ENCODE measurements at regions not wholly inside any gene's neighbourhood (a gene's known extent, or its start where the extent isn't known, plus 50 kb on each side); places are given as distances from the start of the nearest gene placed in this dataset.

DNA sequence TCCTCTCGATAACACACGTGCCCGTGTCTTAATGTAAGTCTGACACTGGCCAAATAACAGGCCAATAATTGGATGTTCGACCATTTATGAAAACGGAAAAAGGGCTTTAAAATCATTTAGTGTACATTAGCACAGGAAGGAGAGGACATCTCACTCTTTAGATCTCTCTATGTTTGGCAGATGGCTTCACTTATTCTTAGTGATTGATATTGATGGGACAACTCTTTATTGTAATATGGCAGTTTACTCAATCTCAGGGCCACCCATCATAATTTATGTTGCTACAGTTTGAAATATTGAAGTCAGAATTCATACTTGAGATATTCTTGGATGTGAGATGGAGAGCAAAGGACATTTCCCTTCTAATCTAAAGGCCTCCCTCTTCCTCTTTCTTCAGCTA lies 430.7 kb upstream of the ARGLU1 start:
- no peak for DNase-seq
- Histone ChIP-seq H3K9me3 (no peaks in the 10 kb centered on the region), H3K27me3 (no peaks in the 10 kb centered on the region), H3K36me3 (no peaks in the 10 kb centered on the region), H3K4me1 (peaks cover 0 to 10% (median 0%) of the 10 kb centered on the region in 4 donors), H3K4me3 (no peak overlapping the region), H3K27ac (no peak overlapping the region)
- TF ChIP-seq POLR2AphosphoS5 (IDR thresholded peaks at IDR 0.05) (no peak), EP300 (IDR thresholded peaks at IDR 0.05) (no peak), CTCF (IDR thresholded peaks at IDR 0.05) (no peak), POLR2A (IDR thresholded peaks at IDR 0.05) (no peak)
- 85 to 97% (median 88%) methylated on average over 5 of the region's 5 CpGs for WGBS, 5 donors
- intact Hi-C loops (cut with DNase I; ENCODE audit: low total_unique reads) = no loop called here

DNA sequence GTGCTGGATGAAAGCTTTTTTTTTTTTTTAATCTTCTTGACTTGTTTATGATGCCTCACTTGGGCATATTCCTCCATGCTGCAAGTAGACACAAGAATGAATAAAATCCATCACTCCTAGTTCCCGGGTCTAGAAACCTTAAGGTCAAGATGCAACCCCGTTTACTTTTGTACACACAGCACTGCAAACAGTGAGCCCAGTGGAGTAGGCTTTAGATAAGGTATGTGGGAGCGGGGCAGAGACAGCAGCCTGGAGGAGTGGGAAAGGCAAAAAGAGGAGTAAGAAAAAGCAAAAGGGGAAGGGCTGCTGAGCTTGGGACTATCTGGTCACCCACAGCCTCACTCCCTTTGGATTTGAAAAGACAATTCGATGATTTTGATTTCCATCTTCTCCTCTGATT lies 429.8 kb upstream of the ARGLU1 start:
- Histone ChIP-seq H3K36me3 (no peaks in the 10 kb centered on the region), H3K4me1 (peaks cover 0 to 10% (median 0%) of the 10 kb centered on the region in 4 donors), H3K27ac (no peak overlapping the region), H3K9me3 (no peaks in the 10 kb centered on the region), H3K27me3 (no peaks in the 10 kb centered on the region), H3K4me3 (no peak overlapping the region)
- DNase-seq = no peak
- intact Hi-C loops (cut with DNase I; ENCODE audit: low total_unique reads) = no loop called here
- 37 to 56% (median 42%) methylated on average over 4 of the region's 4 CpGs for WGBS, 5 donors
- no peak for TF ChIP-seq EP300 (IDR thresholded peaks at IDR 0.05)
- TF ChIP-seq POLR2A (IDR thresholded peaks at IDR 0.05) = no peak
- TF ChIP-seq CTCF (IDR thresholded peaks at IDR 0.05) = no peak
- TF ChIP-seq POLR2AphosphoS5 (IDR thresholded peaks at IDR 0.05) = no peak

- intact Hi-C loops (cut with DNase I; ENCODE audit: low total_unique reads) = no loop called here
- WGBS, 5 donors = 22 to 40% (median 29%) methylated on average over 2 of the region's 2 CpGs
Observed at GRCh38 chr13:106996867-106997618, 429.1 kb upstream of the ARGLU1 start.

DNA sequence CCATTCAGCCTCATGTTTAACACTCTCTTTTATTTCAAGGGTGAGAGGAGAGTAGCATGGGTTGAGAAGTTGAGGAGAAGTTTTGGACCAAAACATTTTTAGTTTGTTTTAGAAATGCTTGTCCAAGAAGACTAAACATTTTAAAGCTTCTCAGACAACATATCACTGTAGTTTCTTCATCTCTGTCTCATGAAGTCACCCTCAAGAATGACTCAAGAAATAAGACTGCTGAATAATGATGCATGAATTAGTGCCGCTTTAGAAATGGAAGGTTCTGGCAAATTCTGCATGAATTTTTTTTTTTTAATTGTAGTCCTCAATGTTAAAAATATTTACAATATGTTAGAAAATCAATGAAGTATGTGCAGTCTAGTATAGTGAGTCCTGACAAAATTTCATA lies 422.7 kb upstream of the ARGLU1 start:
- H3K4me1 ChIP-seq = no peaks in the 10 kb centered on the region
- no peak overlapping the region for H3K4me3 ChIP-seq
- 75 to 92% (median 88%) methylated on average over 1 of the region's 1 CpG for WGBS, 5 donors
- intact Hi-C loops (cut with DNase I; ENCODE audit: low total_unique reads) = no loop called here
- DNase-seq = no peak
- no peaks in the 10 kb centered on the region for H3K27me3 ChIP-seq
- H3K27ac ChIP-seq = no peak overlapping the region
- no peaks in the 10 kb centered on the region for H3K36me3 ChIP-seq
- no peak for TF ChIP-seq POLR2AphosphoS5 (IDR thresholded peaks at IDR 0.05)
- TF ChIP-seq CTCF (IDR thresholded peaks at IDR 0.05) = no peak
- no peak for TF ChIP-seq EP300 (IDR thresholded peaks at IDR 0.05)
- no peak for TF ChIP-seq POLR2A (IDR thresholded peaks at IDR 0.05)
- no peaks in the 10 kb centered on the region for H3K9me3 ChIP-seq

More at GRCh38 chr13:106996867-106997618, 429.1 kb upstream of the ARGLU1 start:
- Histone ChIP-seq H3K36me3 (no peaks in the 10 kb centered on the region), H3K9me3 (no peaks in the 10 kb centered on the region), H3K27ac (no peak overlapping the region), H3K27me3 (no peaks in the 10 kb centered on the region), H3K4me1 (peaks cover 0 to 10% (median 0%) of the 10 kb centered on the region in 4 donors), H3K4me3 (no peak overlapping the region)
- TF ChIP-seq POLR2A (IDR thresholded peaks at IDR 0.05) (no peak), EP300 (IDR thresholded peaks at IDR 0.05) (no peak), POLR2AphosphoS5 (IDR thresholded peaks at IDR 0.05) (no peak), CTCF (IDR thresholded peaks at IDR 0.05) (no peak)
- DNase-seq = no peak
